BE2C (cell line): ENCODE measurements at regions not wholly inside any gene's neighbourhood (a gene's known extent, or its start where the extent isn't known, plus 50 kb on each side); places are given as distances from the start of the nearest gene placed in this dataset.
"Not testable (repeated sequence)": the region's sequence is repeated elsewhere in the genome, so short reads cannot be mapped to it uniquely, and the experiment has no call there.

Source experiments
- DNase-seq: peaks from one replicate; pipeline ENCODE4 v3.0.0-alpha.2; 2020
- H3K27me3 ChIP-seq: fragments of 250-450 bp; sonication (Bioruptor Pico); 2 replicates; pipeline ENCODE4 v1.5.1; 2020; ENCODE audit warnings: mild to moderate bottlenecking
- H3K36me3 ChIP-seq: fragments of 250-450 bp; sonication (Bioruptor Pico); 2 replicates; pipeline ENCODE4 v1.5.1; 2020; ENCODE audit warnings: mild to moderate bottlenecking
- H3K4me1 ChIP-seq: fragments of 250-450 bp; sonication (Bioruptor Pico); 2 replicates; pipeline ENCODE4 v1.5.1; 2020
- H3K4me3 ChIP-seq: 2 replicates; pipeline ENCODE4 v1.5.1; 2011; ENCODE audit warnings: low read depth, low read length
- H3K9me3 ChIP-seq: fragments of 250-450 bp; sonication (Bioruptor Pico); 2 replicates; pipeline ENCODE4 v1.5.1; 2020
- CTCF ChIP-seq: IDR thresholded peaks from 2 replicates; pipeline ENCODE4 v1.5.1; 2012; ENCODE audit warnings: mild to moderate bottlenecking, low read depth, low read length

GRCh38 chr11:57901278-57901677 is 122.4 kb upstream of the OR9Q1 start:
- no peaks in the 10 kb centered on the region for H3K36me3 ChIP-seq
- TF ChIP-seq CTCF: no peak
- no peaks in the 10 kb centered on the region for H3K27me3 ChIP-seq
- DNase-seq: no peak
- H3K4me1 ChIP-seq: no peaks in the 10 kb centered on the region
- H3K9me3 ChIP-seq: no peaks in the 10 kb centered on the region
- no peak overlapping the region for H3K4me3 ChIP-seq

GRCh38 chr11:57901756-57902155 is 121.9 kb upstream of the OR9Q1 start:
- DNase-seq: no peak
- Histone ChIP-seq H3K9me3 (no peaks in the 10 kb centered on the region), H3K36me3 (no peaks in the 10 kb centered on the region), H3K4me1 (no peaks in the 10 kb centered on the region), H3K4me3 (no peak overlapping the region), H3K27me3 (no peaks in the 10 kb centered on the region)
- no peak for TF ChIP-seq CTCF

- Histone ChIP-seq H3K9me3 (no peaks in the 10 kb centered on the region), H3K4me1 (no peaks in the 10 kb centered on the region), H3K27me3 (no peaks in the 10 kb centered on the region), H3K4me3 (no peak overlapping the region), H3K36me3 (no peaks in the 10 kb centered on the region)
- DNase-seq: no peak
- no peak for TF ChIP-seq CTCF
Measured at GRCh38 chr11:57903011-57903410, 120.7 kb upstream of the OR9Q1 start.

GRCh38 chr11:57903441-57904123 is 120.1 kb upstream of the OR9Q1 start:
- TF ChIP-seq CTCF: no peak
- Histone ChIP-seq H3K36me3 (no peaks in the 10 kb centered on the region), H3K27me3 (no peaks in the 10 kb centered on the region), H3K9me3 (no peaks in the 10 kb centered on the region), H3K4me1 (no peaks in the 10 kb centered on the region), H3K4me3 (no peak overlapping the region)
- peak; percentile 11 for DNase-seq

GRCh38 chr11:57904376-57904775 is 119.3 kb upstream of the OR9Q1 start:
- H3K36me3 ChIP-seq: no peaks in the 10 kb centered on the region
- TF ChIP-seq CTCF: no peak
- H3K27me3 ChIP-seq: no peaks in the 10 kb centered on the region
- no peak overlapping the region for H3K4me3 ChIP-seq
- no peaks in the 10 kb centered on the region for H3K4me1 ChIP-seq
- DNase-seq: no peak
- no peaks in the 10 kb centered on the region for H3K9me3 ChIP-seq

- H3K36me3 ChIP-seq: no peaks in the 10 kb centered on the region
- H3K27me3 ChIP-seq: no peaks in the 10 kb centered on the region
- no peak for TF ChIP-seq CTCF
- DNase-seq: no peak
- H3K4me1 ChIP-seq: no peaks in the 10 kb centered on the region
- no peak overlapping the region for H3K4me3 ChIP-seq
- H3K9me3 ChIP-seq: no peaks in the 10 kb centered on the region
Measured at GRCh38 chr11:57905439-57905838, 118.2 kb upstream of the OR9Q1 start.

- DNase-seq, H3K4me3 ChIP-seq, H3K9me3 ChIP-seq, H3K36me3 ChIP-seq, H3K4me1 ChIP-seq, H3K27me3 ChIP-seq: not testable (repeated sequence)
Measured at GRCh38 chr11:57908399-57908798, 115.3 kb upstream of the OR9Q1 start.

GRCh38 chr11:57911522-57911921 is 112.2 kb upstream of the OR9Q1 start:
- not testable (repeated sequence) for DNase-seq, H3K4me1 ChIP-seq

More at GRCh38 chr11:57911522-57911921, 112.2 kb upstream of the OR9Q1 start:
- not testable (repeated sequence) for H3K27me3 ChIP-seq, H3K36me3 ChIP-seq, H3K4me3 ChIP-seq, H3K9me3 ChIP-seq
